ENCODE measurements at regions not wholly inside any gene's neighbourhood (a gene's known extent, or its start where the extent isn't known, plus 50 kb on each side); places are given as distances from the start of the nearest gene placed in this dataset.

- TF ChIP-seq REST (IDR thresholded peaks at IDR 0.05; ENCODE audit: insufficient read depth in 1 of 2, low read depth in 2 of 2, low read length in 2 of 2): no peak
- no peak for TF ChIP-seq SIN3A (IDR thresholded peaks at IDR 0.05; ENCODE audit: borderline replicate concordance, insufficient read depth, low read length)
Observed at GRCh38 chr3:117938974-117939373, 1095.7 kb downstream of the IGSF11 start.

Data from PFSK-1 (cell line).